ENCODE measurements at regions not wholly inside any gene's neighbourhood (a gene's known extent, or its start where the extent isn't known, plus 50 kb on each side); places are given as distances from the start of the nearest gene placed in this dataset.

DNA sequence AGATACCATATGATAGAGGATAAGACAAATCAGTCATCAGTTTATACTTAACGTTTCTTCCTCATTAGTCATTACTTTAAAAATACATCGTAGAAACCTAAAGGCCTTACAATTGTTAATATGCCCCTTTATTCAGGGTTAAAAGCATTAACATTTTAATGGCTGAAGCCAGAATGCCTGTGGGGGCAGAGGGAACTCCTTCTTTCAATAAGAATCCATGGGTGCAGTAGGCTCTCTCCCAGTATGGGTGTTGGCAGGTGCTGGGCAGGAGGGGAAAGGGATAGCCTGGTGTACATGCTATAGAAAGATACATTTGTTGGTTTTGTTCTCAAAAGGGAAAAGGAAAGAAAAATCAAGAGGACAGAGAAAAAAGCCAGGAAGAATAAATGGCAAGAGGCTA lies 1035.7 kb upstream of the POU3F3 start:
- no peak overlapping the region for H3K4me3 ChIP-seq (ENCODE audit: low read depth, low read length)
- TF ChIP-seq, protein P1, sequence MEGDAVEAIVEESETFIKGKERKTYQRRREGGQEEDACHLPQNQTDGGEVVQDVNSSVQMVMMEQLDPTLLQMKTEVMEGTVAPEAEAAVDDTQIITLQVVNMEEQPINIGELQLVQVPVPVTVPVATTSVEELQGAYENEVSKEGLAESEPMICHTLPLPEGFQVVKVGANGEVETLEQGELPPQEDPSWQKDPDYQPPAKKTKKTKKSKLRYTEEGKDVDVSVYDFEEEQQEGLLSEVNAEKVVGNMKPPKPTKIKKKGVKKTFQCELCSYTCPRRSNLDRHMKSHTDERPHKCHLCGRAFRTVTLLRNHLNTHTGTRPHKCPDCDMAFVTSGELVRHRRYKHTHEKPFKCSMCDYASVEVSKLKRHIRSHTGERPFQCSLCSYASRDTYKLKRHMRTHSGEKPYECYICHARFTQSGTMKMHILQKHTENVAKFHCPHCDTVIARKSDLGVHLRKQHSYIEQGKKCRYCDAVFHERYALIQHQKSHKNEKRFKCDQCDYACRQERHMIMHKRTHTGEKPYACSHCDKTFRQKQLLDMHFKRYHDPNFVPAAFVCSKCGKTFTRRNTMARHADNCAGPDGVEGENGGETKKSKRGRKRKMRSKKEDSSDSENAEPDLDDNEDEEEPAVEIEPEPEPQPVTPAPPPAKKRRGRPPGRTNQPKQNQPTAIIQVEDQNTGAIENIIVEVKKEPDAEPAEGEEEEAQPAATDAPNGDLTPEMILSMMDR (IDR thresholded peaks at IDR 0.05; ENCODE audit: borderline replicate concordance, insufficient read depth, low read depth, low read length): no peak

DNA sequence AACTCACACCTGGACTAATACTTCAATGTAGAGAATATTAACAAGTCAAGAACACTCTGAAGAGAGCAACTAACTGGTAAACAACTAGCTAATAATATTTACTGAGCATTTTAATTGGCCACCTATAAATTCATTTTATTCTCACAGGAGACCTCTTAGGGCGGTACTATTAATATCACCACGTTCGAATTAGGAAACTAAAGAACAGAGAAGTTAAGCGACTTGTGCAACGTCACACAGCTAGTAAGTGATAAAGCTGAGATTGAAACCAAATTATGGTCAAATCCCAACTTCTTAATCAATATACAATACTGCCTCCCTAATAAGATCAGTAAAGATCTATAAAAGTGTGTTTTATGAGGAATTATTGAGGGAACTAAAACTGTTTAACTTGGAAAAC lies 1034.3 kb upstream of the POU3F3 start:
- no peak overlapping the region for H3K4me3 ChIP-seq (ENCODE audit: low read depth, low read length)
- TF ChIP-seq, protein P1 (IDR thresholded peaks at IDR 0.05; ENCODE audit: borderline replicate concordance, insufficient read depth, low read depth, low read length): no peak

DNA sequence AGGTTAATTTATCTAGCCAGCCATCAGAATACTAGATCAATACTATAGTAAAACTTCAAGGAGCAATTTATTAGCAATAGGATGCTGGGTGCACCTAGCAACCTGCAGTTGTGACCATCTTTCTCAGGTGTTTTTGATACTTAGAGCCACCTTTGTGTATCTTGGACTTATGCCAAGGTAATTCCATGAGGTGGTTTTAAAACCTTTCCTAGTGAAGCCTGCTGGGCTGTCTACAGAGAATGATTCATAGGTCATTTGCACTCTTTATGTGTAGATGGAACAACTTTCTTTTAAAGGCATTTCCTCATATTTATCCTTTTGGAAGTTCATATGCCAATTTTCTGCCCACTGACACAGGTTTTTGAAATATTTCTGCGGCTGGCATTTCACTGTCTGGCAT lies 1030.1 kb upstream of the POU3F3 start:
- H3K4me3 ChIP-seq (ENCODE audit: low read depth, low read length): no peak overlapping the region
- TF ChIP-seq, protein P1 (IDR thresholded peaks at IDR 0.05; ENCODE audit: borderline replicate concordance, insufficient read depth, low read depth, low read length): no peak

DNA sequence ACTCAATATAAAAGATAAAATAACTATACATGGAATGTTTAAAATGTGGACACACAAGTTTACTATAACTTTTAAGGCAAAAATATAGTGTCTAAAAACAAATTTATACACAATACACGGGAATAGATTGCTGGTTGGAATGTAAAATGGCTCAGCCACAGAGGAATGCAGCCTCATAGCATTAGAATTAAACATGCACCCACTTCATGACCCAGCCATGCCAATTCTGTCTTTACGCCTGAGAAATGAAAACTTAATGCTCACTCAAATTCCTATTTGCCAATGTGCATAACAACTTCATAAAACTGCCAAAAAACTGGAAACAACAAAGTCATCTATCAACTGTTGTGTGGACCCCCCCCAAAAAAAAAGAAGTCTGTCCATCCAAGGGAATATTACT lies 1006.6 kb upstream of the POU3F3 start:
- H3K4me3 ChIP-seq (ENCODE audit: low read depth, low read length): no peak overlapping the region
- TF ChIP-seq, protein P1 (IDR thresholded peaks at IDR 0.05; ENCODE audit: borderline replicate concordance, insufficient read depth, low read depth, low read length): no peak

DNA sequence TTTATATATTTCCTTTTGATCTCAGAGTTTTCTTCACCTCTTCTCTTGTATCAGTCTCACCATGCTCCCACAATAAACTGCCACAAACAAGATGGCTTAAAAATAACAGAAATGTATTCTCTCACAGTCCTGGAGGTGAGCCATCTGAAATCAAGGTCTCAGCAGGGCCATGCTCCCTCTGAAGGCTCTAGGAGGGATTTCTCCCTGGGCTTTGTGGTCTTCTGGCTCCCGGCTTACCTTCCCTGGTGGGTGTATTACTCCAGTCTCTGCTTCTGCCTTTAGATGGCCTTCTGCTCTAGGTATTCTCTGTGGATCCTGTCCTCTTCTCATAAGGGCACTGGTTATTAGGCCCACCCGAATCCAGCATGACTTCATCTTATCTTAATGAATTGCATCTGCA lies 994.7 kb upstream of the POU3F3 start:
- TF ChIP-seq, protein P1 (IDR thresholded peaks at IDR 0.05; ENCODE audit: borderline replicate concordance, insufficient read depth, low read depth, low read length): no peak
- H3K4me3 ChIP-seq (ENCODE audit: low read depth, low read length): no peak overlapping the region

DNA sequence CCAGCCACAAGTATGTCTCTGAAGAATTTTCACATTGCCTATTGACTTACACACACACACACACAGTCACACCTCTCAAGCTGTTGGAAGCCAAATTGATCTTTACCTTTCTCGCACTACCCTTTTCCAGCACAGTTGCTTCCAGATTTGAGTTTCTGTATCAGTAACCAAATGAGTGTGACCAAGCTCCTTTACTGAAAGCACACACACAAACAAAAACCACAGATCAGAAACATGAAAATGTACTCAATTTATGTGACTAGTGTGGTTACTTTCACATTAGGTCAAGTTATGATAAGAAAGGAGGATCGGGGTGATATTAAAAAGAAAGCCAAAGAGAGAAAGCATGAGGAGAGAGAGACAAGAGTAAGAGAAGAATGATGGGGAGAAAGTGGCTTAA lies 993.9 kb upstream of the POU3F3 start:
- no peak overlapping the region for H3K4me3 ChIP-seq (ENCODE audit: low read depth, low read length)
- TF ChIP-seq, protein P1 (IDR thresholded peaks at IDR 0.05; ENCODE audit: borderline replicate concordance, insufficient read depth, low read depth, low read length): no peak

DNA sequence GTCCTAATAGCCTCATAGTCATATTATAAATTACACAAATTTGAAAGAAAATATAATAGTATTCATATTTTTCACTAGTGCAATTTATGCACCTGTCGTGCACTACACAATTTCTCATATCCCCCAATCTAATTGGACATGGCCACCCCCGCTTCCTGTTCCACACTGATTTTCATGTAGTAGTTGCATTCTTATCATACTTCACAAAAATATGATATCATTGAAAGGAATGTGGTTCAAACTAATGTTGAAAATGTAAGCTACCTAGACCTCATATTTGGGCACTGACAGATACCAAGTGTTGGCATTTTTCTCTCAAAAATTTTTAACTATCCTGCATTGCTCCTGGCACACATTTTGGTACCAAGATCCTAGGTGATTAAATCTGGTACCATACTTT lies 985.5 kb upstream of the POU3F3 start:
- TF ChIP-seq, protein P1 (IDR thresholded peaks at IDR 0.05; ENCODE audit: borderline replicate concordance, insufficient read depth, low read depth, low read length): no peak
- no peak overlapping the region for H3K4me3 ChIP-seq (ENCODE audit: low read depth, low read length)
